ENCODE measurements at regions not wholly inside any gene's neighbourhood (a gene's known extent, or its start where the extent isn't known, plus 50 kb on each side); places are given as distances from the start of the nearest gene placed in this dataset.

DNA sequence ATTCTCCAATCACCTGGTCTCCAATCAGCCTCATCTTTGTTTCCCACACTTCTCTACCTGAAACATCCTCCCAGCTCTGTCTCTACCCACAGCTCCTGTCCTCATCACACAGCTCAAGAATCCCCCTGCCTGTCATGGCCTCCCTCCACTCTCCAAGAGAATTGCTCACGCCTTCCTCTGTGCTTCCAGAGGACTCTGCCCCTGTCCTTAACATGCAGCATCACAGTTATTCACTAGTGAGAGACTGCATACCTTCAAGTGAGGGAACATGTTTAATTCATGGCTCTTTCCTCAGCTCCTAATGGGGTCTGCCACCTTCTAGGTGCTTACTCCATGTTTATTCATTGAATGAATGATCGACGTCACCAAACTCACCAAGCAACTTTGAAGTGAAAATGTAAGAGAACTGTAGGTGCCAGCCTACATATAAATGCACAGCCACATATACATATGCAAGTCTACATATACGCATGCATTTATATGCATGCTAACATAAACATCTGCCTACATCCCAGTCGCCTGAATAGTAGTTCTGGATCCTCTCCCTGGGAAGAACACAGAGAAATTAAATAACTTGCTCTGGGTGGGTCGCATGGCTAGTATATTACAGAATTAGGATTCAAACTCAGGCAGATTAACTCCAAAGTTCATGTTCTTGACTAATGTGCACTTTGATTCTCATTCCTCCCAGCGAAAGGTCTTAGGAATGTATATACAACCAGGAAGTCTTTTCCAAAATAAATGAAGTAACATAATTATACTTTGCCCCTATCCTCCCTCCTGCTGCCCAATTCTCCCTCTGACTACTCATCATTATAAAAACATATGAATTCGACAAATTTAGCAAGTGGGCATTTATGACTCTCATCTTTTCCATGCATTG, 295.6 kb downstream of the MAFB start:
- DNase-seq (ENCODE audit: low spot score): no peak

DNA sequence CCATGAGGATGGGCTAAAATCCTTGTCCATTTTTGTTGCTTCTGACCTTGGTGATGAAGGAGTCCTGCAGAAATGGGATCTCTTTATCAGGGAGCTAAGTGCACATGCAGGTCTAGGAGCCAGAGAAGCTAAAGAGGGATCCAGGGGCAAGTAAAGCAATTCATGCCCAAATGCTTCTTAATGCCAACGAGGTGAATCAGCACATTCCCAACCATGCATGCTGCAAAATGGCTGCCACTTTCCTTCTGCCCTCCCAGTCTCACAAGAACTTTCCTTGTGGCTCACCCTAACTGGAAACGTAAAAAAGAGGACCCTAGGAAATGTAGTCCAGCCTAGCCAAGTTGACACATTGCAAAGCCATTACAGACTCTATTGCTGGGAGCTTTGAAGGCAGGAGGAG, 298.4 kb downstream of the MAFB start:
- DNase-seq (ENCODE audit: low spot score): no peak

DNA sequence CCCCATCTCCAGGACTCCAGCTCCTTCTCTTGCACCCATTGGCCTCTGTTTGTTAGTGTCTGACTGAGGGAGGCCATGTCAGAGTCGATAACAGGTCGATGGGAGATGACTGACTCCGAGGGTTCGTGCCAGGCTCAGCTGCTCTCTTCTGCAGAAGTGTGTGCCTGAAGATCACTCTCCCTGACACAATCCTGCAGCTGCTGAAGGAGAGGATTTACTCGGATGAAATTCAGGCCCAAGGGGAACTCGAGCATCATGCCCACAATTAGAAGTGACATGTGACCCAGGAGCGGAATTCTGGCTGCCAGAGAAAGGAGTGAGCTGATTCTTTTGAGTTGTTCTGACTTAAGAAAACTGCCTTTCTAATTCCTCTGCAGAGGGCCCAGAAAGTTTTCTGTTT, 318.2 kb downstream of the MAFB start:
- DNase-seq (ENCODE audit: low spot score): no peak

DNA sequence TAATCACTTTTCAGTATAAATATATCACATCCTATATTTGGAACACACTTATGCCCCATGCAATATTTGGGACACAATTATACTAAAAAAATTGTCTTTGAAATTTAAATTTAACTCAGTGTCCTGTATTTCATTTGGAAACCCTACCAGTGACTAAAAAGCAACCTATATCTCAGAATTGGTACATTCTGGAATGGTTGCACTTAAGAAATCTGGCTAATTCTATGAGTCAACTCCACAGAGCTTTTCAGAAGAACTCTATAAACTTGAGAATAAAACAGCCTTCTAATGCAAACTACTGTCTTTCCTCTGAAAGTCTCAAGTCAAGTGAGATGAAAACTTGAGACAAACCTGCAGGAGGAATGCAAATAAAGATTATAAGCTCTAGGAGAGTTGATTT, 320.2 kb downstream of the MAFB start:
- no peak for DNase-seq (ENCODE audit: low spot score)

DNA sequence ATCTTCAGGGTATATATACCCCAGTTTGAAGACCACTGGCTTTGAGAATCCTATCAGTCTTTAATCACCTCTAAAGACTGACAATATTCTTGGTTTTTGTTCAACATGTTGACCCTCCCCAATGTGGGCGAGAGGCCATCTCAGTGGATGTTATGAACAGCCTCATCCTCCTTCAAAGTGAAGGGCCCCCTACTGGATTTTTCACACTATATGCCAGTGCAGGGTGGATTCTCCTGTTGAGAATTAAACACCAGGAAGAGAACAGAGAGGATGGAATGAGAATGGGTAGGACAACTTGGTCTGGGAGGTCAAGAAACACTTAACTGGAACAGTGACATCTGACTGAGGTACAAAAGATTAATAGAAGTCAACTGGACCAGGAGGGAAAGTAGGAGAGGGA, 327.1 kb downstream of the MAFB start:
- no peak for DNase-seq (ENCODE audit: low spot score)

DNA sequence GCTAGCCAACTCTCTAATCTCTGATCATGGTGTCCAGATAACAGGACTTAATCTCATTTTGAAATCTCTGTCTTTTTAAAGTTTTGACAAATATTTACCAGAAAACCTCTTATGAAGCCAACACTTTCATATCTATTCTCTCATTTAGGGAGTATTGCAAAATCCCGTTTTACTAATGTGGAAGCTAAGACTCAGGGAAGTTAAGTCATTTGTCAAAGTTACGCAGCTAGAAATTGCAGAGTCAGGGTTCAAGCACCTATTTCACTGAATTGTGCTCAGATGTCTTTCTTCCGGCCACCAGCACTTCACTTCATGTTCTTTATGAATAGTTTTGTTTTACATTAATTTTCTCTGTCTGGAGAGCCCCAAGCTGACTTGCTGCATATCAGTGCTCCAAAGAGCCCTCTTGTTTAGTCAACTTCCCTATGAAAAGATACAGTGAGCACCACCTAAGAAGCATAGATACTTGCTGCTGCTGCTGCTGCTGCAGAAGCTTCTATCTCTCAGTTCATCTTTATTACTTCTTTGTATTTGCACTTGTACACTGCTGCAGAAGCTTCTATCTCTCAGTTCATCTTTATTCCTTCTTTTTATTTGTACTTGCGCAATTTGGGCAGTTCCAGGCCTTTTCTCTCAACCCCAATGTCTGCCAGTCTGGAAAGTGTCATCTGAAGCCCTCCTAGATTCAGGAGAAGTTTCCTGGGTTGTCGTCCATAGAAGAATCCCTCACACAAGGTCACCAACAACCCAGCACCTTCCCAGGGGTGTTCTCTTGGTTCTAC, 329.7 kb downstream of the MAFB start:
- DNase-seq (ENCODE audit: low spot score): no peak

DNA sequence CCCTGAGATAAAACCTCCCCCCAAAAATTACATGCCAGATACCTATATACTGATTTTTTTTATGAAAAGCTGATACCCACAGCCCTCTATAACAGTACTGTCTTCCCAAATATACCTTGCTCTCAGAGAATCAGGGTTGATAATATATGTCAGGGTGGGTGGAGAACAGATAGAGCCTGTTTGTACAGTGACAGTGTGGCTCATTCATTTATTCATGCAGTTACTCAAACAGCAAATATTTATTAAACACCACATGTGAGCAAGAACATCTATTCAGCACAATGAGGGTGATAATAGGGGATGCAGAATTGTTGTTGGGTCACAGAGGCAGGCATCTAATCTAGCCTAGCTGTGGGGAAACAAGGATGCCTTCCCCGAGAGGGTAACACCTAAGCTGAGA, 334.2 kb downstream of the MAFB start:
- DNase-seq (ENCODE audit: low spot score): no peak

DNA sequence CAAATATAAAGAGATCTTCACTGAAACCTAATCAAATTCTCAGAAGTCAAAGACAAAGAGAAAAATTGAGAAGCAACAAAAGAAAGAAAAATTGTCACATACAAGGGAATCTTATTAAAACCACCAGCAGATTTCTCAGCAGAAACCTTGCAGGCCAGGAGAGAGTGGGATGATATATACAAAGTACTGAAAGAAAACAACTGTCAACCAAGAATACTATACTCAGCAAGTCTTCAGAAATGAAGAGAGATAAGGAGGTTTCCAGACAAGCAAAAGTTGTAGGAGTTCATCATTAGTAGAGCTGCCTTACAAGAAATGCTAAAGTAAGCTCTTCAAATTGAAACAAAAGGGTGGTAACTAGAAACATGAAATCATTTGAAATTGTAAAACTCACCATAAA, 345.6 kb downstream of the MAFB start:
- DNase-seq (ENCODE audit: low spot score): no peak

DNA sequence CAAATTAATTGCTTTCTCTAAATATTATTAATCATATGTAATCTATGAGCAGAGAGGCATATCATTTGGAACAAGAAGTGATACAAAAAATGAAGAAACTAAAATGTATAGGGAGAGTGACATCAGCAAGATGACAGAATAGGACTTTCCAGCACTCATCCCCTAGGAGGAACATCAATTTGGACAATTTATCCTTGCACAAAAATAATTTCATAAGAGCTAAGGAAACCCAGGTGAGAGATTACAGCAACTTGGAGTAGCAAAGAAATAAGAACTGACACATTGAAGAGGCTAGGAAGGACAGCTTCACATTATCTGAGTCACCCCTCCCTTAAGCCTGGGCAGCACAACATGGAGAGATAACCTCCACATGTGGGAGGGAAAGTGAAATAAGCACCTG, 347.5 kb downstream of the MAFB start:
- DNase-seq (ENCODE audit: low spot score): no peak

DNA sequence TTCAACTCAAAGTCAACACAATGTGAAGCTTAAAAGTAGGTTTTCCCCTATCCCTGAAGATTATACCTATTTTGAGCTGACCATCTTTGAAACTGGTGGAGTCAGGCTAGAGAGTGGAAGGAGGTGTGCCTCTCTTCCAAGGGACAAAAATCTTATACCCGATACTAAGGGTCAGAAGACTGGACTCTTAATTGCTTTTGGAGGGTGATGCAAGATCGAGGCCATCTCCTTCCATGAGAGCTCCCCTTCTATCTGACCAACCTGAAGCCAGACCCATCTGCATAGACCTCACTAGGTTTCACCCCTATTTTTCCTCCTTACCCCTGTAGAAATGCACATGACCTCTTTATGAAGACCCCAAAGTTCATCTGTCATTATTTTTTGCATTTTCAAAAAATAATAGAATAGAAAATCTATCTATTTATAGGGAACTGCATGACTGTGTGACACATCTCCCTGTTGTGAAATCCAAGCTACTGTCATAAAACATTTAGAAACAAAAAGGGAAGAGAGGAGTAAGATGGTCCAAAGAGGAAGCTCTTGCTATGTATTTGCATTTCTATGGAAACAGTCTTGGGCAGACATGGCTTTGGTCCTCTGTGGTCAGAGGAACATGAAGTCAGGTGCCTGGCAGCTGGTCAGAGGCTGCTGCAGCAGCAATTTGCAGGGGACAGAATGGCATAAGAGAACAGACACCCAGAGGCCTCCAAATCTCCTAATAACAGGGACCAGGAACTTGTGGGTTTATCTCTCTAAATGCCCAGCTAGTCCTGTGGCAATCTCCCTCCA, 349.2 kb downstream of the MAFB start:
- no peak for DNase-seq (ENCODE audit: low spot score)

DNA sequence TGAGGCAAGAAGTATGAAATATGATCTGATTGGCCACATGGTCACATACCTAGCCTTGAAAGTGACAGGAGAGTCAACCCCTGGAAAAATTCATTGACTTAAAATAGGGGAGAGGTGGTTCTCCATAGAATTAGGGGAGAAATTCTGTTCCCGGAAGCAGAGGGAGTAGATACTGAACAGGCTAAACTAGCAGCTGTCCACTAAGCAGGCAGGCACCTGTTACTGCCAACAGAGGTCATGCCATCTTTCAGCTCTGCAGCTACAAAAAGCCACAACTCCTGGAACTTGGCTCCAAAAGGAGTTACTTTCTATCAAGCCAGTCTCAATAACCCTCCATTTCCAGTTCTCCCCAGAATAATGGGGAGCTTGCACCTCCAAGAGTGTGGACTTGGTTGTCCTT, 352.5 kb downstream of the MAFB start:
- no peak for DNase-seq (ENCODE audit: low spot score)

DNA sequence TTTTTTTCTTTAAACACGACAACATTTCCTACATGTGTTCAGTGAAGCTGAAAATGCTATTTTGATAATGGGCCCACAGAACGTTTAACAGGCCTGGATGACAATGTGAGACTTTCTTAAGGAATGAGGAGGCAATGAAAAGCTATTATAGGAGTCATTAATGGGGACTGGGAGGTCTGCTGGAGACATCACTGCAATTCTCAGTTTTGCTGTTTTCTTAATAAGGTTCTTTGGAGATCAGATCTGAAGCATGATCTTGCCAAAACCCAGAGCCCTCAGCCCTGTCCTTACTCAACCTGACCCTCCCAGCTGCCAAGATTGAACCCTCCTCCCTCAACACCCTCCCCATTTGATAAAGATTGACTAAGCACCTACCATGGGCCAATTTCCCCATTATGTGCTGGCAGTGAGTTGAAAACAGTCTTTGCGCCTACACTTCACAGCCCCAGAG, 353.1 kb downstream of the MAFB start:
- DNase-seq (ENCODE audit: low spot score): no peak

DNA sequence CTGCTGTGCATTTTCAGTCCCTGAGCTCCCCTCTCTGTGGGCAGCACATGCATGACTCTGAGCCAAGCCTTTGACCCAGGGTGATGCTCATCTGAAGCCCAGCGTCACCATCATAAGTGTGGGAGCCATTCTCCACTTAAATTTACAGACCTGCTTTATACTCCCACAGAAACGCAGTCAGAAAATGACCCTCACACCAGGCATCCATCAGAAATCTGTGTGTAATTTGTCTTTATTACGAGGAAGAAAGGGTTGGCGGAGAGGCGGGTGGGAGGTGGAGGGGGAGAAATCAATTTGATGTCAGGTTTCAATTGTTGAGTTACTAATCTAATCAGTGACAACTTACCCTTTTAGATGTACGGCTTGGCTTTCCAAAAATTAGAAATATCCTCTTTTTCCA, 353.6 kb downstream of the MAFB start:
- DNase-seq (ENCODE audit: low spot score): no peak

DNA sequence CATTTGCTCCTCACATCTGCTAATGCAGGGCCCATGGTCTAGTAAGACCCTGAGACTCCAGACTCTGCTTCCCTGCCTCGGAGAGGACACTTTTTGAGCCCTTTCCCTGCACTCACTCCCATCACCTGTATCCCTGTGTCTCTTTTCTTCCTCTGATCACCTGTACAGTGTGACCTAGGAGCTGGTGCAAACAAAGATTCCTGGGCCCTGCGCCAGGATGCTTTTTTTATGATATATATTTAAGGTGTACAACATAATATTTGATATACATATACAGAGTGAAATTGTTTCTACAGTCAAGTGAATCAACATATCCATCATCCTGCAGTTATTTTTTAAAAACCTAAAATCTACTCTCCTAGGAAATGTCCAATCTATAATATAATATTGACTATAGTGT, 355.4 kb downstream of the MAFB start:
- DNase-seq (ENCODE audit: low spot score): no peak

DNA sequence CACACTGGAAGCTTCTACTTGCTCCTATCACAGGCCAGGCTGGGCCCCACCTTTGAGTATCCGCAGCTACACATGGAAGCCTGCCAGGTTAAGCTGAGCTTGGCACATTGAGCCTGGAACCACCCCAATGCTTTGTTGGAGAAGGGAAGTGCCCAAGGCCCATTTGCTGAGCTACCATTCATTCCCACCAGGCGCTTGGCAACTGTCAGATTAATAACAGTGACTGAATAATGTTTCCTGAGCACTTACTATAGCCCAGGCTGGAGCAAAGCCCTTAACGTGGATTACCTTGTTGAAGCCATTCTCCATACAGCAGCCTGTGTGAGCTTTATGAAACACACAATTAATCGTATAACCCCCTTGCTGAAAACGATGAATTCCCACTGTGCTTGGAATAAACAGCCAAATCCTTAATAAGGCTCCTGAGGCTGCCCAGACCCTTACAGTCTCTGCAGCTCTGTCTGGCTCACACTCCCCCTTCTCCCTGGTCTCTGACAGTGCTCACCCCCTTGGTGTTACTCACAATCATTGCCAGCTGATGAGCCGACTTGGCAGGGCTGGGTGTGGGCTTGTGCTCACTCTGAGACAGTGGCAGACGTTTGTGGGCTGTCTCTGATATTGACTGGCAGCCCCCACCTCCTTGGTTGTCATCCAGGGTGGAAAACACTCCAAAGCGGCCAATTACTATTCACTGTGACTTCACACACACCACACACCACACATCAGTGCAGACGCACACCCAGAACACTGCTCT, 357.1 kb downstream of the MAFB start:
- no peak for DNase-seq (ENCODE audit: low spot score)

DNA sequence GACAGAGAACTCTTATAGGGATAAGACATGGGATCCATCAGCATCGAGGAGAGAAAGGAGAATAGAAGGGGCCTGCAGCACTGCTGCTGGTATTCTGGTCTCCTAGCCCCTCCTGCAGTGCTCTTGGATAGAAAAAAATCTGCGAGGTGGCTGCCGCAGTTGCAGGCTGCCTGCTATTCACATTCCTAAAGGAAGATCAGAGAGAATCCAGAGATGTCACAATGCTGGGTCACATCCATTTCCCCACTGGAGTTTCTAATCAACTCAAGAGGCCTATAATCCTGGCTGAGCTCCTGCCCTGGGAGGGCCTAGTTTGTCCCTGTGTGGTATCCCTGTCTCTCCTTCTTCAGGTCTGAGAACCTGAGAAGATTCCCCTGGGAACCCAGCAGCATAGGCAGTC, 357.8 kb downstream of the MAFB start:
- no peak for DNase-seq (ENCODE audit: low spot score)

DNA sequence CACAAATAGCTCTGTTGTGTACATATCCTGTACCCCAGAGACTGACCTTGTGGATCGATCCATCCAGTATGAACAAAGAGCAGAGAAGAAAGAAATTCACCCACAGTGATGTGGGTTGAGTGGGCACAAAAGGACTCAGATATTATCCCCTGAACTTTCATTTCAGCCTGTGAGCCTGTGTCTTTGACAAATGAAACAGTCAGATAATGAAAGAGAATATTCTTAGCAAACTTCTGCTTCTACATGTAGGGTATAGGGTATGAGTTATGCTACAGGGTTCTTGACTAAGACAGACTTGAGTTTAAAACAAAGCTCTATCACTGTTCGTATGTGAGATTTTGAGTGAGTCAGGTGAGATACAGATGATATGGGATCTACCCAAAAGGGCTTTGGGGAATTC, 359.7 kb downstream of the MAFB start:
- DNase-seq (ENCODE audit: low spot score): no peak

DNA sequence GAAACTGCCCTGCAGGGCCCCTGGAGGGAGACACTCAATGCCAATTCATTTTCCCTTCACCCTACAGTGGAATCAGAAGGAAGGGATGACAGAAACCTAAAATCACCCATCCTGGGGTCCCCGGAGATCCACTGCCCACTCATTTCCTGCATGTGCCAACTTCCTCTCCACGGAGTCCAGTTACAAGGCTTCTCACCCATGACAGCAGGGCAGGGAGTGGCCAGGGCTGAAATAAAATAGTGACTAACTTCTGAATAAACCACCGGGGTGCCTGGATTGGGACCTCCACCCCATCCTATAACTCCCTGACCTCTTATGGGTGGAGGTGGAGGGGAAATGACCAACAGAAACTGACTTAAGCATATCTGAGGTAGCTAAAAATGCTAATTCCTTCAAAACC, 362.3 kb downstream of the MAFB start:
- DNase-seq (ENCODE audit: low spot score): no peak

DNA sequence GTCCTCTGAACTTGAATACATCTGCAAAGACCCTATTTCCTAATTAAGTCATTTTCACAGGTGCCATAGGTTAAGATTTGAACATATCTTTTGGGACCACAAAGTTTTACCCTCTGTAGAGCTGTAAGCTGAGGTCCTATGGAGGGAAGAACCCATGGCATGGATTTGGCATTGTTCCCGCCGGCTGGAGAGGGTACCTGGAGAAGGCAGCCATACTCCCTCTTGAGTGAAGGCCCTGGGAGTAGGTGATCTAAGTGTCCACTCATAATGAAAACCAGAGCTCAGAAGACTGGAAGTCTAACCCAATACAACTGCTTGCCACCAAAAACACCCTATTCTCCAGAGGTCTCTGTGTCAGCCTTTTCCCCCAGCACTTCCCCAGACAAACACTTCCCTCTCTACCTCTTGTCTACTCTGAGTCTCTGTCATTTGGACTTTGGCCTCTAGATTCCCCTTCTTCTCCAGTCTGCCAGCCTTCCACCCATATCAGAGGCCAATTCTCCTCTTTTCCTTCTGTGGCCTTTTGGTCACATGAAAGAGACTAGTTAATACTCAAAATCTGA, 363.9 kb downstream of the MAFB start:
- DNase-seq (ENCODE audit: low spot score): no peak

DNA sequence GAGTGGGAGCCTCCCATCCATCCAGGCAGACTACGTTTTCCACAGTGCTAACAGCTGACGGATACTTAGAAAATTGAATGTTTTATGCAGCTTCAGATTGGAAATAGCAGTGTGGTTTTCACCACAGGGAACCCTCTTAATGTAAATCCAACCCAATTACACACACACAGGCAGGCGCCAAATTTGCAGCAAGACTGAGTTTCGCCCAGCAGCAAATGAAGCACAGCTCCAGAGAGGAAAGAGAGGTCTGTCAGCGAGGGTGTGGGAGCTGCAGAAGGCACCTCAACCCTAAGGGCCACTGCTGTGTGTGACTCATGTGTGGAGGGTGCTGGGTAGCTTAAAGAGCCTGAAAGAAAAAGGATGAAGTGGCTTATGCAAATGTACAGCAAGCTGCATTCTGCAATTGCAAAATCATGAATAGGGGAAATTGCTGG, 365.7 kb downstream of the MAFB start:
- no peak for DNase-seq (ENCODE audit: low spot score)

DNA sequence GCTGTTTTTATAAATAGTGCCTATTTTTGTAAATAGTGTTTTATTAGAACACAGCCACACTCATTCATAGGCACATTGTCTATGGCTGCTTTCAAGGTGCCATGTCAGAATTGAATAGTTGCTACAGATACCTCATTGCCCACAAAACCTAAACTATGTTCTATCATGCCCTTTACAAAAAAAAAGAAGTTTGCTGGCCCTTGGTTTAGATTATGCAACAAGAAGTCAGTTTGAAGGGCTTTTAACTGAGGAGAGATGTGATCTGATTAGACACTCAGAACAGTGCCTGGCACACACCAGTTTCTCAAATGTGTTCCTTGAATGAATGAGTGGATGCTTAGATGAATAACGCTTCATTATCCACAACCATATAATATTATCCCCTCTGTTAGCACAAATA, 366.1 kb downstream of the MAFB start:
- DNase-seq (ENCODE audit: low spot score): no peak

All from mesenteric fat pad (tissue), 1 donor.